ENCODE measurements at regions not wholly inside any gene's neighbourhood (a gene's known extent, or its start where the extent isn't known, plus 50 kb on each side); places are given as distances from the start of the nearest gene placed in this dataset.

- TF ChIP-seq CTCF (IDR thresholded peaks at IDR 0.05) (no peak), POLR2A (IDR thresholded peaks at IDR 0.05) (no peak)
Measured at GRCh38 chr15:35769656-35770055, 223.7 kb upstream of the DPH6 start.

Data from adrenal gland (tissue), 5 donors.